Cardiac fibroblast (primary cell): ENCODE measurements at regions not wholly inside any gene's neighbourhood (a gene's known extent, or its start where the extent isn't known, plus 50 kb on each side); places are given as distances from the start of the nearest gene placed in this dataset.
A peak's percentile ranks its signal among the peaks of the same experiment; 100 is the strongest.

Experiments used
- DNase-seq, 2 donors: peaks; one replicate each; pipeline versions ENCODE4 v3.0.0 to v3.0.0-alpha.2; 2010; ENCODE audit warnings: low read depth in 2 of 2
- H3K4me3 ChIP-seq, 2 donors: replicated peaks in 1 of 2; 1 replicate in 1 of 2; 2 replicates in 1 of 2; pipeline ENCODE4 v1.5.1; 2011; ENCODE audit warnings: low read depth in 2 of 2, low read length in 2 of 2, mild to moderate bottlenecking in 2 of 2, moderate library complexity in 1 of 2
- TF ChIP-seq, protein P1 (sequence below): IDR thresholded peaks from one replicate; pipeline ENCODE4 v1.5.1; 2011; ENCODE audit warnings: low read depth, mild to moderate bottlenecking, low read length, inconsistent platforms

DNA sequence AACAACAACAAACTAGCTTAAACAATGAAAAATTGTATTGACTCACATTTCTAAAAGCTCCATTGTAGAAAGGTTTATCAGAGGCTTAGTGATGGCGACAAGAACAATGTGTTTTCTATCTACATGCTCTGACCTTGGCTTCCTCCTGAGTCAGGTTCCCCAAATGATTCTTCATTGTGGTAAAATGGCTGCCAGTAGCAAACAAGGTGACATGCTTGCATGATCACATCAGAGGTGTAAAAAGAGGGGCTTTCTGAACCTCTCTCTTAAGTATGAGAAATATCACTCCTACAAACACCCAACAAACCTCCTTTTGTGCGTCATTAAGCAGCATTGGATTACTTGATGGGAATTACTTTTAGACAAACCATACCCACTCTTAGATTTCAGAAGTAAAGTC lies 252.4 kb upstream of the SYT1 start:
- no peak for DNase-seq
- H3K4me3 ChIP-seq: no peak overlapping the region
- TF ChIP-seq, protein P1, sequence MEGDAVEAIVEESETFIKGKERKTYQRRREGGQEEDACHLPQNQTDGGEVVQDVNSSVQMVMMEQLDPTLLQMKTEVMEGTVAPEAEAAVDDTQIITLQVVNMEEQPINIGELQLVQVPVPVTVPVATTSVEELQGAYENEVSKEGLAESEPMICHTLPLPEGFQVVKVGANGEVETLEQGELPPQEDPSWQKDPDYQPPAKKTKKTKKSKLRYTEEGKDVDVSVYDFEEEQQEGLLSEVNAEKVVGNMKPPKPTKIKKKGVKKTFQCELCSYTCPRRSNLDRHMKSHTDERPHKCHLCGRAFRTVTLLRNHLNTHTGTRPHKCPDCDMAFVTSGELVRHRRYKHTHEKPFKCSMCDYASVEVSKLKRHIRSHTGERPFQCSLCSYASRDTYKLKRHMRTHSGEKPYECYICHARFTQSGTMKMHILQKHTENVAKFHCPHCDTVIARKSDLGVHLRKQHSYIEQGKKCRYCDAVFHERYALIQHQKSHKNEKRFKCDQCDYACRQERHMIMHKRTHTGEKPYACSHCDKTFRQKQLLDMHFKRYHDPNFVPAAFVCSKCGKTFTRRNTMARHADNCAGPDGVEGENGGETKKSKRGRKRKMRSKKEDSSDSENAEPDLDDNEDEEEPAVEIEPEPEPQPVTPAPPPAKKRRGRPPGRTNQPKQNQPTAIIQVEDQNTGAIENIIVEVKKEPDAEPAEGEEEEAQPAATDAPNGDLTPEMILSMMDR: no peak

DNA sequence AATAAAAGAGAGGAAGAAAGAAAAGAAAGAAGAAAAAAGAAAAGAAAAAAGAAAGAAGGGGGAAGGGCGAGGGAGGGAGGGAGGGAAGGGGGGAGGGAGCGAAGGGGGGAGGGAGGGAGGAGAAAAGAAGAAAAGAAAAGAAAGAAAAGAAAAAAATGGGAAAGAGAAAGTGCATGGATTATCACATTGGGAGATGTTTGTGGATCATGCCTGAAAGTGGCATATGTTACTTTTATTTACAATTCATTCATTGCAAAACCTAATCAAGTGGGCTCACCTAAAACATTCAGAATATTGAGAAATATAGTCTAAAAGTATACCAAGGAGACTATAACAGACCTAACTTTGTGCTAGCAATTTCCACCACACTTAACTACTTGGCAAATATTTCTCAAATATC lies 246.9 kb upstream of the SYT1 start:
- TF ChIP-seq, protein P1: no peak
- no peak overlapping the region for H3K4me3 ChIP-seq
- DNase-seq: no peak

GRCh38 chr12:78622529-78623195 lies 241.9 kb upstream of the SYT1 start:
- no peak overlapping the region for H3K4me3 ChIP-seq
- DNase-seq: no peak
- TF ChIP-seq, protein P1: no peak

DNA sequence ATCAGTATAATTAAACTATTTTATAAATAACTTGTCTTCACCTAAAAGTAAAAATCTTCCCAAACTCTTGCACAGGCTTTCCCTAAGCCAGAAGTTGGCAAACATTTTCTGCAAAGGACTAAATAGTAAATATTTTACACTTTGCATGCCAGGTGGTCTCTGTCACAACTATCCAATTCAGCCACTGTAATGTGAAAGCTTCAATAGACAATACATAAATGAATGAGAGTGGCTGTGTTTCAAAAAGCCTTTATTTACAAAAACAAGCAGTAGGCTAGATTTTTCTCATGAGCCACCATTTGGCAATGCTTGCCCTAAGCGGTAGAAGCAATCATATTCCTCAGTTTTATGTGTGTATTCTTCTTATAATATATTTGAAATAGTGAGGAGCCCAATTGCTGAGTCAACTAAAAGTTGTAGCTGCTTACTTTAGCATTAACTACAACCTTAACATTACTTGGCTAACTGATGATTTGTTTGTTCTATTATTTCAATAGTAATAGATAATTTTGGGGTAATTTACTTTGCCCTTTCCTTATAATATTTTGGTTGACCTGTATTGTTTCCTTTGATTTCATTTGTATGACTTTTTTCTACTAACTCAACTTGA lies 236.0 kb upstream of the SYT1 start:
- TF ChIP-seq, protein P1: no peak
- H3K4me3 ChIP-seq: no peak overlapping the region
- no peak for DNase-seq

DNA sequence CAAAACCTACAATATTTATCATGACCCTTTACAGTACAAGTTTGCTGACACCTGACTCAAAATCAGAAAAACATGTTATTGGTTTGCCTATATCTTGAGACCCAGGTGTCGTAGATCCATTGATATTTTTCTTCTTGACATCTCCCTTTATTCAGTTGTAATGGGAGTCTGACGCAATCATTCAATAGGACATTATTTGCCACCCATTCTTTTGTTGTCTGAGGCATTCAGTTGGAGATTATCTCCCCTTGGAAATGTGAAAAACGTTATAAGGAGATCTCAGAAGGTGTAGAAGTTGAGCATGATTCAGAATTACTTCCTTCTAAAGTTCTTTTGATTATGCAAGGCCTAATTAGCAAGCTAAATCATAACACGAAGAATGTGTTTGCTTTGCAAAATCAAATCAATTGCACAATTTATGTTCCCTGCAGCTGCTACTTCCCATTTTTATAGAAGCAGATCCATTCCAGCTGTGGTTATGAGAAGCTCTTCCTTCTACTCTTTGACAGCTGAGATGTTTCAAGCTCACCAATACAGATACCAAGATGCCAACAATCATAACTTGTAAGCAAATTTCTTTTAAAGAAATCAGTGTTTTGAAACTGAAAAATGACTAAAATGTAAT lies 228.2 kb upstream of the SYT1 start:
- TF ChIP-seq, protein P1: no peak
- DNase-seq: peak; percentile 30 to 64

DNA sequence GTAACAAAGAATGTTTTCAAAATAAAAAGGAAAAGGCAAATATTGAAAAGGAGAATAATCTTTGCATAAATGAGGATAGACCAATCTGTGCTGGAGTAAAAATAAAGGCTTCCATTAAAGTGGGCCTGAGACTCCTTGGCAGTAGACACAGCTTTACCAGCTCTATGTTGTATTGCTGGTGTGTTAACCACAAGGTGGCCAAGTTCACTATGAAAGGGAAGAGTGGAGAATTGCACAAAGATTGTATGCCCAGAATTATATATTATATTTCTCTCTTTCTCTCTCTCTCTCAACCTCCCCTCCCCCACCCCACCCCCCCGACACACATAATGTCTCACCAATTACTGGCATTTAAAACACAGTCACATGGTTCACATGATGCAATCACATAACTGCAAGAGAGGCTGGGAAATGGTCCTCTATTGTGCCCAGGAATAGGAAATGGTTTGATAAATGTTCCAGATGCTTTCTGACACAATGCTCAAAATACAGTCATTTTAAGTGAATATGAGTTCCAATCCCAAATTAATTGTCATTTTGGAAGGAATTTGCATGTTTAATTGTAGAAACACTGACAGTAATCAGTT lies 222.6 kb upstream of the SYT1 start:
- peak; percentile 39 to 42 for DNase-seq
- TF ChIP-seq, protein P1: no peak
- H3K4me3 ChIP-seq: no peak overlapping the region

More for the DNA sequence above, 228.2 kb upstream of the SYT1 start:
- H3K4me3 ChIP-seq: no peak overlapping the region
